PC-9 (cell line): ENCODE measurements at regions not wholly inside any gene's neighbourhood (a gene's known extent, or its start where the extent isn't known, plus 50 kb on each side); places are given as distances from the start of the nearest gene placed in this dataset.

ENCODE experiments used
- BruUV-seq: library from RNA; stranded (reverse); fragments of 400-500 nt; replicated peaks from 2 replicates; lab custom pipeline; 2021; lab: Mats Ljungman, UMichigan
- CTCF ChIA-PET: fragments of 300-600 bp; sonication (Branson Sonifier 250); formaldehyde crosslinking; loops from one replicate; lab custom pipeline; 2022; ENCODE audit warnings: antibody characterized with exemption; lab: Charles Lee
- POLR2A ChIA-PET: fragments of 300-600 bp; sonication (Branson Sonifier 250); formaldehyde crosslinking; loops from one replicate; lab custom pipeline; 2022; ENCODE audit warnings: antibody characterized with exemption; ENCODE audit not compliant: unreplicated experiment; lab: Charles Lee
- DNase-seq, 2 experiments: peaks; one replicate each; pipeline versions ENCODE4 v3.0.0 to v3.0.0-alpha.2; 2015 to 2022; ENCODE audit warnings: mixed read lengths in 1 of 2
- H2AFZ ChIP-seq: fragments of 200-600 bp; sonication (generic); 2 replicates; pipeline ENCODE4 v1.8.1; 2017; ENCODE audit warnings: antibody characterized with exemption
- H3F3A ChIP-seq: fragments of 200-600 bp; sonication (generic); 2 replicates; pipeline ENCODE4 v1.8.1; 2017; ENCODE audit warnings: antibody characterized with exemption, mild to moderate bottlenecking, low read depth; ENCODE audit not compliant: insufficient read depth
- H3K27ac ChIP-seq: fragments of 200-600 bp; sonication (generic); 2 replicates; pipeline ENCODE4 v1.6.1; 2016; ENCODE audit warnings: mixed run types
- H3K27me3 ChIP-seq: fragments of 200-600 bp; sonication (generic); 2 replicates; pipeline ENCODE4 v1.6.1; 2016; ENCODE audit warnings: low read depth, mixed run types; ENCODE audit not compliant: insufficient read depth
- H3K36me3 ChIP-seq: fragments of 200-600 bp; sonication (generic); 2 replicates; pipeline ENCODE4 v1.6.1; 2016; ENCODE audit warnings: low read depth, mixed run types
- H3K4me1 ChIP-seq: fragments of 200-600 bp; sonication (generic); replicated peaks from 2 replicates; pipeline ENCODE4 v1.6.1; 2016; ENCODE audit warnings: mixed run types; ENCODE audit not compliant: insufficient read depth
- H3K4me2 ChIP-seq: fragments of 200-600 bp; sonication (generic); 2 replicates; pipeline ENCODE4 v1.6.1; 2017; ENCODE audit warnings: mixed run types
- H3K4me3 ChIP-seq: fragments of 200-600 bp; sonication (generic); 2 replicates; pipeline ENCODE4 v1.6.1; 2016; ENCODE audit warnings: mixed run types
- H3K79me2 ChIP-seq: fragments of 200-600 bp; sonication (generic); 2 replicates; pipeline ENCODE4 v1.6.1; 2017; ENCODE audit warnings: low read depth, mixed run types
- H3K9me2 ChIP-seq: fragments of 200-600 bp; sonication (generic); 2 replicates; pipeline ENCODE4 v1.8.1; 2017; ENCODE audit warnings: mild to moderate bottlenecking; ENCODE audit not compliant: insufficient read depth
- H3K9me3 ChIP-seq: fragments of 200-600 bp; sonication (generic); 2 replicates; pipeline ENCODE4 v1.8.1; 2016; ENCODE audit warnings: low read depth; ENCODE audit not compliant: insufficient read depth
- H4K20me1 ChIP-seq: fragments of 200-600 bp; sonication (generic); 2 replicates; pipeline ENCODE4 v1.8.1; 2017; ENCODE audit not compliant: insufficient read depth
- EZH2 ChIP-seq: fragments of 200-600 bp; sonication (generic); IDR thresholded peaks from 2 replicates; pipeline ENCODE4 v1.8.0; 2017; ENCODE audit warnings: antibody characterized with exemption, low read depth
- intact Hi-C: fragments of 100-400 bp; cut with micrococcal nuclease; formaldehyde crosslinking; loops from one replicate; pipeline ENCODE4 v1.10.0; 2022; ENCODE audit not compliant: unreplicated experiment
- TF ChIP-seq, protein P1 (sequence below): fragments of 200-600 bp; sonication (generic); conservative IDR thresholded peaks from 2 replicates; pipeline ENCODE4 v1.6.1; 2017; ENCODE audit warnings: mixed run types, antibody characterized with exemption, mild to moderate bottlenecking, moderate library complexity

GRCh38 chr2:201975964-201976612 lies 57.6 kb upstream of the FZD7 start:
- Histone ChIP-seq H3K36me3 (no peaks in the 10 kb centered on the region), H3K4me3 (no peak overlapping the region), H3K9me3 (no peaks in the 10 kb centered on the region), H3K27me3 (no peaks in the 10 kb centered on the region), H3F3A (no peaks in the 10 kb centered on the region), H3K4me2 (no peak overlapping the region), H2AFZ (no peak overlapping the region), H3K27ac (no peak overlapping the region), H4K20me1 (no peaks in the 10 kb centered on the region), H3K4me1 (no peaks in the 10 kb centered on the region), H3K9me2 (no peaks in the 10 kb centered on the region), H3K79me2 (no peaks in the 10 kb centered on the region)
- intact Hi-C loops, result loop anchor here (5.0 kb wide), 1 partner anchor 84 kb away; no protein-coding TSS in a partner anchor
- ChIA-PET POLR2A (no interaction called here), CTCF (no interaction called here)
- TF ChIP-seq, protein P1, sequence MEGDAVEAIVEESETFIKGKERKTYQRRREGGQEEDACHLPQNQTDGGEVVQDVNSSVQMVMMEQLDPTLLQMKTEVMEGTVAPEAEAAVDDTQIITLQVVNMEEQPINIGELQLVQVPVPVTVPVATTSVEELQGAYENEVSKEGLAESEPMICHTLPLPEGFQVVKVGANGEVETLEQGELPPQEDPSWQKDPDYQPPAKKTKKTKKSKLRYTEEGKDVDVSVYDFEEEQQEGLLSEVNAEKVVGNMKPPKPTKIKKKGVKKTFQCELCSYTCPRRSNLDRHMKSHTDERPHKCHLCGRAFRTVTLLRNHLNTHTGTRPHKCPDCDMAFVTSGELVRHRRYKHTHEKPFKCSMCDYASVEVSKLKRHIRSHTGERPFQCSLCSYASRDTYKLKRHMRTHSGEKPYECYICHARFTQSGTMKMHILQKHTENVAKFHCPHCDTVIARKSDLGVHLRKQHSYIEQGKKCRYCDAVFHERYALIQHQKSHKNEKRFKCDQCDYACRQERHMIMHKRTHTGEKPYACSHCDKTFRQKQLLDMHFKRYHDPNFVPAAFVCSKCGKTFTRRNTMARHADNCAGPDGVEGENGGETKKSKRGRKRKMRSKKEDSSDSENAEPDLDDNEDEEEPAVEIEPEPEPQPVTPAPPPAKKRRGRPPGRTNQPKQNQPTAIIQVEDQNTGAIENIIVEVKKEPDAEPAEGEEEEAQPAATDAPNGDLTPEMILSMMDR, result no peak
- TF ChIP-seq EZH2, result no peak
- BruUV-seq, result no TSS peak
- no peak for DNase-seq

DNA sequence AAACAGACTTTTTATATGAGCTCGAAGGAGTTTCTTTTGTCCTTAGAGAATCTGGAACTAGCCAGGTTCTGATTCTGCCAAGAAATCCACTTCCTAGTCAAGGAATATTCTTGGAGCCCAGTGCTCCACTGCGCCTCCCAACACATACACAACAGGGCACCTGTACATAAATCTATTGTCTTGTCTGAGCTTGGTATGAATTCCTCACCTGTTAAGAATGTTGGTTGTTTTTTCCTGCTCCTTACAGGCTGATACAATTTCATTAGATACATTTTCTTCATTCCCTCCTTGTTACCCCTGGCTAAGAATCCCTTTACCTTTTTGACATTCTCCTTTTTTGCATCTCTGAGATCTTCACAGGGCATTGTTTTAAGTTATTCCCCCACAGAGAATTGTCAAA lies 56.0 kb upstream of the FZD7 start:
- H3K4me2 ChIP-seq, result no peak overlapping the region
- CTCF ChIA-PET, result interaction anchor here (0.7 kb wide), 2 partner anchors 117 to 208 kb away, joined by 6 to 10 read pairs; no protein-coding TSS in a partner anchor
- no peaks in the 10 kb centered on the region for H3K27me3 ChIP-seq
- no peak overlapping the region for H2AFZ ChIP-seq
- no peak for DNase-seq
- H3K4me3 ChIP-seq, result no peak overlapping the region
- intact Hi-C loops, result loop anchor here (5.0 kb wide), 1 partner anchor 85 kb away; no protein-coding TSS in a partner anchor
- TF ChIP-seq EZH2, result no peak
- TF ChIP-seq, protein P1, result no peak
- H4K20me1 ChIP-seq, result no peaks in the 10 kb centered on the region
- H3K79me2 ChIP-seq, result no peaks in the 10 kb centered on the region
- no TSS peak for BruUV-seq
- no peaks in the 10 kb centered on the region for H3F3A ChIP-seq
- H3K36me3 ChIP-seq, result no peaks in the 10 kb centered on the region
- no peaks in the 10 kb centered on the region for H3K9me3 ChIP-seq
- H3K27ac ChIP-seq, result no peak overlapping the region
- no peaks in the 10 kb centered on the region for H3K4me1 ChIP-seq
- no peaks in the 10 kb centered on the region for H3K9me2 ChIP-seq
- POLR2A ChIA-PET, result interaction anchor here (0.6 kb wide), 1 partner anchor 295 kb away, joined by 4 read pairs; no protein-coding TSS in a partner anchor

DNA sequence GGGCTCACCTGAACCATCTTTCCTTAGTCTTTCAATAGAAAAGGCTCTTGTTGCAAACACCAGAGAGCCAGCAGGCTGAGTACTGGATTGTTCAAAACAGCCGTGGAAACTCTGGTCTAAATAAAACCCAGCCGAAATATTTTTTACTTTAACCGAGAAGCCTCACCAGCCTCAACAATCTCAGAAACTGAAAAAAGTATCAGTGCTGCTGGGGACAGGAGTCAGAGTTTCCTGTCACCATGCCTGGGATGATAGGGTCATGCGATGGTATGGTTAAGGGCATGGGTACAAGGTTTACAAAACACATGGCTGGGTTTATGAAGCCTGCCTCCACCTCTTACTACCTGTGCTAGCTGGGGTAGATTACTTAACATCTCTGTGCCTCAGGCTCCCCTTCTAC lies 55.3 kb upstream of the FZD7 start:
- intact Hi-C loops, result loop anchor here (5.0 kb wide), 1 partner anchor 86 kb away; no protein-coding TSS in a partner anchor
- Histone ChIP-seq H2AFZ (no peak overlapping the region), H3K79me2 (no peaks in the 10 kb centered on the region), H3K9me2 (no peaks in the 10 kb centered on the region), H3K27ac (no peak overlapping the region), H3K27me3 (no peaks in the 10 kb centered on the region), H3K4me3 (no peak overlapping the region), H3K4me2 (no peak overlapping the region), H3K36me3 (no peaks in the 10 kb centered on the region), H3F3A (no peaks in the 10 kb centered on the region), H3K9me3 (no peaks in the 10 kb centered on the region), H3K4me1 (no peaks in the 10 kb centered on the region), H4K20me1 (no peaks in the 10 kb centered on the region)
- TF ChIP-seq EZH2, result no peak
- TF ChIP-seq, protein P1, result no peak
- DNase-seq, result no peak
- POLR2A ChIA-PET, result no interaction called here
- CTCF ChIA-PET, result no interaction called here
- no TSS peak for BruUV-seq
